DOHH2 (cell line): ENCODE measurements at regions not wholly inside any gene's neighbourhood (a gene's known extent, or its start where the extent isn't known, plus 50 kb on each side); places are given as distances from the start of the nearest gene placed in this dataset.

Source experiments
- H3F3A ChIP-seq: fragments of 200-600 bp; sonication (generic), shearing (Covaris generic); 2 replicates; pipeline ENCODE4 v1.6.0; 2016; ENCODE audit warnings: antibody characterized with exemption, mild to moderate bottlenecking; ENCODE audit not compliant: control insufficient read depth, insufficient read depth
- H3K27ac ChIP-seq: fragments of 200-600 bp; sonication (generic); 2 replicates; pipeline ENCODE4 v1.5.1; 2014; ENCODE audit warnings: low read depth, mild to moderate bottlenecking, low read length, moderate library complexity
- H3K27me3 ChIP-seq: fragments of 200-600 bp; sonication (generic); 2 replicates; pipeline ENCODE4 v1.6.1; 2014; ENCODE audit warnings: mild to moderate bottlenecking, low read length, mixed read lengths; ENCODE audit not compliant: control insufficient read depth
- H3K36me3 ChIP-seq: fragments of 200-600 bp; sonication (generic); 2 replicates; pipeline ENCODE4 v1.6.1; 2014; ENCODE audit warnings: mild to moderate bottlenecking, low read length, moderate library complexity, mixed read lengths; ENCODE audit not compliant: control insufficient read depth
- H3K4me1 ChIP-seq: fragments of 200-600 bp; sonication (generic); 2 replicates; pipeline ENCODE4 v1.6.1; 2014; ENCODE audit warnings: mild to moderate bottlenecking, low read length, mixed read lengths; ENCODE audit not compliant: control insufficient read depth
- H3K4me2 ChIP-seq: fragments of 200-600 bp; sonication (generic); 2 replicates; pipeline ENCODE4 v1.6.0; 2014; ENCODE audit warnings: mild to moderate bottlenecking, low read length, moderate library complexity
- H3K4me3 ChIP-seq: fragments of 200-600 bp; sonication (generic); 2 replicates; pipeline ENCODE4 v1.5.1; 2014; ENCODE audit warnings: mild to moderate bottlenecking, low read length, mixed read lengths
- H3K79me2 ChIP-seq: fragments of 200-600 bp; sonication (generic); 2 replicates; pipeline ENCODE4 v1.6.1; 2014; ENCODE audit warnings: mild to moderate bottlenecking, low read length, mixed read lengths; ENCODE audit not compliant: control insufficient read depth
- H3K9me2 ChIP-seq: fragments of 200-600 bp; sonication (generic); replicated peaks from 2 replicates; pipeline ENCODE4 v1.6.1; 2014; ENCODE audit warnings: mild to moderate bottlenecking, low read length, mixed read lengths; ENCODE audit not compliant: control insufficient read depth
- H3K9me3 ChIP-seq: fragments of 200-600 bp; sonication (generic); 2 replicates; pipeline ENCODE4 v1.6.1; 2014; ENCODE audit warnings: antibody characterized with exemption, low read length, mixed read lengths; ENCODE audit not compliant: control insufficient read depth, insufficient read depth
- H4K20me1 ChIP-seq: fragments of 200-600 bp; sonication (generic); 2 replicates; pipeline ENCODE4 v1.6.0; 2014; ENCODE audit warnings: low read depth, mild to moderate bottlenecking, antibody characterized with exemption, low read length, moderate library complexity; ENCODE audit not compliant: control insufficient read depth, insufficient read depth
- CTCF ChIP-seq: fragments of 200-600 bp; sonication (generic); IDR thresholded peaks from one replicate; pipeline ENCODE4 v1.5.1; 2014; ENCODE audit warnings: antibody characterized with exemption, mild to moderate bottlenecking, low read depth, low read length; ENCODE audit not compliant: poor library complexity, severe bottlenecking
- EZH2phosphoT487 ChIP-seq: fragments of 200-600 bp; sonication (generic); IDR thresholded peaks from 2 replicates; pipeline ENCODE4 v1.6.1; 2017; ENCODE audit warnings: borderline replicate concordance, mild to moderate bottlenecking, antibody characterized with exemption, low read length, moderate library complexity, mixed read lengths

- TF ChIP-seq EZH2phosphoT487 (no peak), CTCF (no peak)
Observed at GRCh38 chr2:183610724-183611123, 486.5 kb downstream of the NUP35 start.

GRCh38 chr2:183614799-183615435 is 490.7 kb downstream of the NUP35 start:
- no peak overlapping the region for H3K27ac ChIP-seq
- H3K9me3 ChIP-seq: no peaks in the 10 kb centered on the region
- no peaks in the 10 kb centered on the region for H3K79me2 ChIP-seq
- H3K9me2 ChIP-seq: no peaks in the 10 kb centered on the region
- no peak for TF ChIP-seq EZH2phosphoT487
- no peak for TF ChIP-seq CTCF
- no peak overlapping the region for H3K4me2 ChIP-seq
- H3K36me3 ChIP-seq: no peaks in the 10 kb centered on the region
- no peaks in the 10 kb centered on the region for H4K20me1 ChIP-seq
- H3K27me3 ChIP-seq: no peaks in the 10 kb centered on the region
- H3F3A ChIP-seq: no peaks in the 10 kb centered on the region
- no peak overlapping the region for H3K4me3 ChIP-seq
- H3K4me1 ChIP-seq: no peaks in the 10 kb centered on the region

More at GRCh38 chr2:183610724-183611123, 486.5 kb downstream of the NUP35 start:
- H3K4me1 ChIP-seq: no peaks in the 10 kb centered on the region
- H3K9me2 ChIP-seq: no peaks in the 10 kb centered on the region
- H3K36me3 ChIP-seq: no peaks in the 10 kb centered on the region
- H3K4me2 ChIP-seq: no peak overlapping the region
- H3K4me3 ChIP-seq: no peak overlapping the region
- H3K27ac ChIP-seq: no peak overlapping the region
- no peaks in the 10 kb centered on the region for H3F3A ChIP-seq
- H3K27me3 ChIP-seq: no peaks in the 10 kb centered on the region
- H3K9me3 ChIP-seq: no peaks in the 10 kb centered on the region
- H4K20me1 ChIP-seq: no peaks in the 10 kb centered on the region
- H3K79me2 ChIP-seq: no peaks in the 10 kb centered on the region

- Histone ChIP-seq H3K9me2 (no peaks in the 10 kb centered on the region), H3K36me3 (no peaks in the 10 kb centered on the region), H4K20me1 (no peaks in the 10 kb centered on the region), H3K79me2 (no peaks in the 10 kb centered on the region), H3K4me3 (no peak overlapping the region), H3F3A (no peaks in the 10 kb centered on the region), H3K27ac (no peak overlapping the region), H3K27me3 (no peaks in the 10 kb centered on the region), H3K9me3 (no peaks in the 10 kb centered on the region), H3K4me2 (no peak overlapping the region), H3K4me1 (no peaks in the 10 kb centered on the region)
- TF ChIP-seq CTCF: no peak
- TF ChIP-seq EZH2phosphoT487: no peak
Observed at GRCh38 chr2:183623227-183623626, 499.0 kb downstream of the NUP35 start.

- TF ChIP-seq CTCF: no peak
- TF ChIP-seq EZH2phosphoT487: no peak
- Histone ChIP-seq H4K20me1 (no peaks in the 10 kb centered on the region), H3K9me3 (no peaks in the 10 kb centered on the region), H3K9me2 (no peaks in the 10 kb centered on the region), H3K79me2 (no peaks in the 10 kb centered on the region), H3K4me2 (no peak overlapping the region), H3K36me3 (no peaks in the 10 kb centered on the region), H3K27me3 (no peaks in the 10 kb centered on the region), H3K4me1 (no peaks in the 10 kb centered on the region), H3K4me3 (no peak overlapping the region), H3K27ac (no peak overlapping the region), H3F3A (no peaks in the 10 kb centered on the region)
Observed at GRCh38 chr2:183630964-183631363, 506.7 kb downstream of the NUP35 start.
